CD4-positive, alpha-beta T cell treated with Interleukin-4 for 4 hours (primary cell): ENCODE measurements at regions not wholly inside any gene's neighbourhood (a gene's known extent, or its start where the extent isn't known, plus 50 kb on each side); places are given as distances from the start of the nearest gene placed in this dataset.
A peak's percentile ranks its signal among the peaks of the same experiment; 100 is the strongest.

ENCODE experiments used
- DNase-seq: peaks from one replicate; pipeline ENCODE4 v3.0.0-alpha.2; 2020

GRCh38 chr2:226652369-226652768 is 147.3 kb downstream of the IRS1 start:
- DNase-seq = no peak

- DNase-seq = peak; percentile 63
Measured at GRCh38 chr2:226649871-226650660, 149.6 kb downstream of the IRS1 start.

GRCh38 chr2:226649201-226649600 is 150.4 kb downstream of the IRS1 start:
- DNase-seq = no peak

GRCh38 chr2:226647621-226648518 is 151.8 kb downstream of the IRS1 start:
- no peak for DNase-seq

GRCh38 chr2:226644399-226644865 is 155.2 kb downstream of the IRS1 start:
- DNase-seq = no peak

- DNase-seq = no peak
Measured at GRCh38 chr2:226643946-226644282, 155.7 kb downstream of the IRS1 start.

GRCh38 chr2:226643030-226643945 is 156.3 kb downstream of the IRS1 start:
- DNase-seq = no peak

- DNase-seq = no peak
Measured at GRCh38 chr2:226641008-226641407, 158.6 kb downstream of the IRS1 start.

- DNase-seq = no peak
Measured at GRCh38 chr2:226640501-226640900, 159.1 kb downstream of the IRS1 start.

- no peak for DNase-seq
Measured at GRCh38 chr2:226639550-226639949, 160.1 kb downstream of the IRS1 start.

- DNase-seq = no peak
Measured at GRCh38 chr2:226638576-226638975, 161.0 kb downstream of the IRS1 start.

- DNase-seq = no peak
Measured at GRCh38 chr2:226637383-226637782, 162.2 kb downstream of the IRS1 start.

GRCh38 chr2:226636586-226636985 is 163.0 kb downstream of the IRS1 start:
- no peak for DNase-seq

- DNase-seq = no peak
Measured at GRCh38 chr2:226634943-226635604, 164.5 kb downstream of the IRS1 start.

- no peak for DNase-seq
Measured at GRCh38 chr2:226631671-226632070, 167.9 kb downstream of the IRS1 start.

GRCh38 chr2:226631187-226631586 is 168.4 kb downstream of the IRS1 start:
- DNase-seq = no peak

GRCh38 chr2:226625946-226626345 is 173.7 kb downstream of the IRS1 start:
- no peak for DNase-seq

GRCh38 chr2:226623587-226624368 is 175.8 kb downstream of the IRS1 start:
- DNase-seq = no peak

- DNase-seq = no peak
Measured at GRCh38 chr2:226622484-226622883, 177.1 kb downstream of the IRS1 start.

GRCh38 chr2:226620176-226620575 is 179.4 kb downstream of the IRS1 start:
- no peak for DNase-seq

GRCh38 chr2:226619707-226620106 is 179.9 kb downstream of the IRS1 start:
- no peak for DNase-seq
